Upper lobe of left lung (tissue), 6 donors: ENCODE measurements at regions not wholly inside any gene's neighbourhood (a gene's known extent, or its start where the extent isn't known, plus 50 kb on each side); places are given as distances from the start of the nearest gene placed in this dataset.

Experiments used
- ATAC-seq, 2 donors: fragments of 200-7000 bp; cut with Tn5 transposase; one replicate each; pipeline ENCODE4 v1.9.1; 2022; ENCODE audit warnings: mild to moderate bottlenecking in 2 of 2, moderate library complexity in 2 of 2; ENCODE audit not compliant: low FRiP score in 2 of 2
- DNase-seq, 2 donors: peaks; one replicate each; pipeline ENCODE4 v3.0.0-alpha.2; 2019 to 2020
- H3K27ac ChIP-seq, 4 donors: fragments of 200-600 bp; sonication (generic); one replicate each; pipeline ENCODE4 v1.5.1; 2016 to 2019
- H3K27me3 ChIP-seq, 4 donors: fragments of 200-600 bp; sonication (generic); one replicate each; pipeline ENCODE4 v1.5.1; 2017 to 2019
- H3K36me3 ChIP-seq, 4 donors: fragments of 200-600 bp; sonication (generic); one replicate each; pipeline ENCODE4 v1.5.1; 2016 to 2019
- H3K4me1 ChIP-seq, 4 donors: fragments of 200-600 bp; sonication (generic); one replicate each; pipeline ENCODE4 v1.5.1; 2018 to 2019
- H3K4me3 ChIP-seq, 4 donors: fragments of 200-600 bp; sonication (generic); one replicate each; pipeline ENCODE4 v1.5.1; 2017 to 2019; ENCODE audit warnings: mild to moderate bottlenecking in 2 of 4, moderate library complexity in 1 of 4
- H3K9me3 ChIP-seq, 4 donors: fragments of 200-600 bp; sonication (generic); one replicate each; pipeline ENCODE4 v1.5.1; 2018 to 2019
- CTCF ChIP-seq, 6 experiments: fragments of 450-650 bp in 4 of 6; fragments of 200-600 bp in 2 of 6; sonication (generic) in 2 of 6; IDR thresholded peaks; one replicate each; pipeline ENCODE4 v1.5.1; 2016 to 2019; ENCODE audit warnings: antibody characterized with exemption in 6 of 6
- EP300 ChIP-seq, 4 donors: sonication (generic); formaldehyde crosslinking; IDR thresholded peaks; one replicate each; pipeline ENCODE4 v1.5.1; 2017; ENCODE audit warnings: antibody characterized with exemption in 4 of 4, control low read depth in 2 of 4
- POLR2A ChIP-seq, 4 donors: fragments of 450-650 bp; IDR thresholded peaks; one replicate each; pipeline ENCODE4 v1.5.1; 2016 to 2017; ENCODE audit warnings: antibody characterized with exemption in 4 of 4, mild to moderate bottlenecking in 2 of 4
- POLR2AphosphoS5 ChIP-seq, 2 donors: sonication (generic); formaldehyde crosslinking; IDR thresholded peaks; one replicate each; pipeline ENCODE4 v1.5.1; 2017; ENCODE audit warnings: antibody characterized with exemption in 2 of 2
- WGBS, 2 donors: methylation state at CpG; one replicate each; pipeline ENCODE4 v1.1.5; 2017 to 2018; 5-methylcytosine and 5-hydroxymethylcytosine counted together
- donor health status: DM: no; HTN: no; CAD: no; lungs with moderate emphysema.
- donor health status: DM: no; HTN: yes; CAD: no; lungs with severe emphysema.

- Histone ChIP-seq H3K9me3 (no peaks in the 10 kb centered on the region), H3K4me1 (peaks cover 4 to 16% (median 12%) of the 10 kb centered on the region in 4 donors), H3K27me3 (no peaks in the 10 kb centered on the region), H3K27ac (peak overlapping the region in 1 of 4 donors; percentile 61), H3K4me3 (no peak overlapping the region), H3K36me3 (no peaks in the 10 kb centered on the region)
- ATAC-seq (peak; percentile 68 to 80), DNase-seq (peak in 1 of 2 donors; percentile 50)
- TF ChIP-seq POLR2A (IDR thresholded peaks at IDR 0.05) (no peak), CTCF (IDR thresholded peaks at IDR 0.05) (no peak), POLR2AphosphoS5 (IDR thresholded peaks at IDR 0.05) (no peak), EP300 (IDR thresholded peaks at IDR 0.05) (no peak)
- 9 to 12% methylated on average over 3 of the region's 3 CpGs for WGBS, 2 donors
Observed at GRCh38 chr1:185646202-185646683, 87.9 kb upstream of the HMCN1 start.

- Histone ChIP-seq H3K27me3 (no peaks in the 10 kb centered on the region), H3K9me3 (no peaks in the 10 kb centered on the region), H3K4me3 (no peak overlapping the region), H3K27ac (peak overlapping the region in 1 of 4 donors; percentile 61), H3K36me3 (no peaks in the 10 kb centered on the region), H3K4me1 (peaks cover 4 to 16% (median 12%) of the 10 kb centered on the region in 4 donors)
- no peak for DNase-seq
- TF ChIP-seq POLR2A (IDR thresholded peaks at IDR 0.05) (no peak), EP300 (IDR thresholded peaks at IDR 0.05) (no peak), CTCF (IDR thresholded peaks at IDR 0.05) (no peak), POLR2AphosphoS5 (IDR thresholded peaks at IDR 0.05) (no peak)
- 40 to 52% methylated on average over 1 of the region's 1 CpG for WGBS, 2 donors
- ATAC-seq = no peak
Observed at GRCh38 chr1:185645686-185646085, 88.5 kb upstream of the HMCN1 start.

GRCh38 chr1:185645162-185645640 is 89.0 kb upstream of the HMCN1 start:
- DNase-seq (no peak), ATAC-seq (no peak)
- TF ChIP-seq POLR2AphosphoS5 (IDR thresholded peaks at IDR 0.05) = no peak
- no peak for TF ChIP-seq EP300 (IDR thresholded peaks at IDR 0.05)
- TF ChIP-seq POLR2A (IDR thresholded peaks at IDR 0.05) = no peak
- no peak for TF ChIP-seq CTCF (IDR thresholded peaks at IDR 0.05)
- Histone ChIP-seq H3K9me3 (no peaks in the 10 kb centered on the region), H3K27ac (peak overlapping the region in 1 of 4 donors; percentile 61), H3K36me3 (no peaks in the 10 kb centered on the region), H3K4me1 (peaks cover 4 to 16% (median 12%) of the 10 kb centered on the region in 4 donors), H3K4me3 (no peak overlapping the region), H3K27me3 (no peaks in the 10 kb centered on the region)
- 86 to 94% methylated on average over 2 of the region's 2 CpGs for WGBS, 2 donors

- WGBS, 2 donors = 69 to 90% methylated on average over 1 of the region's 1 CpG
- no peak for ATAC-seq
- Histone ChIP-seq H3K36me3 (no peaks in the 10 kb centered on the region), H3K4me1 (peaks cover 4 to 16% (median 12%) of the 10 kb centered on the region in 4 donors), H3K4me3 (no peak overlapping the region), H3K27me3 (no peaks in the 10 kb centered on the region), H3K9me3 (no peaks in the 10 kb centered on the region), H3K27ac (no peak overlapping the region)
- no peak for TF ChIP-seq POLR2AphosphoS5 (IDR thresholded peaks at IDR 0.05)
- no peak for TF ChIP-seq CTCF (IDR thresholded peaks at IDR 0.05)
- no peak for TF ChIP-seq EP300 (IDR thresholded peaks at IDR 0.05)
- no peak for TF ChIP-seq POLR2A (IDR thresholded peaks at IDR 0.05)
- no peak for DNase-seq
Observed at GRCh38 chr1:185644531-185644930, 89.7 kb upstream of the HMCN1 start.

GRCh38 chr1:185636848-185637247 is 97.3 kb upstream of the HMCN1 start:
- TF ChIP-seq POLR2AphosphoS5 (IDR thresholded peaks at IDR 0.05) (no peak), POLR2A (IDR thresholded peaks at IDR 0.05) (no peak), EP300 (IDR thresholded peaks at IDR 0.05) (no peak), CTCF (IDR thresholded peaks at IDR 0.05) (no peak)
- H3K9me3 ChIP-seq = no peaks in the 10 kb centered on the region
- no peaks in the 10 kb centered on the region for H3K27me3 ChIP-seq
- no peaks in the 10 kb centered on the region for H3K36me3 ChIP-seq
- no peak overlapping the region for H3K4me3 ChIP-seq
- DNase-seq (no peak), ATAC-seq (no peak)
- no peaks in the 10 kb centered on the region for H3K4me1 ChIP-seq
- no peak overlapping the region for H3K27ac ChIP-seq
